Skeletal muscle tissue (tissue), 3 donors: ENCODE measurements at regions not wholly inside any gene's neighbourhood (a gene's known extent, or its start where the extent isn't known, plus 50 kb on each side); places are given as distances from the start of the nearest gene placed in this dataset.

Experiments
- H3K27ac ChIP-seq: one replicate; pipeline ENCODE4 v1.7.0; 2013; ENCODE audit warnings: mild to moderate bottlenecking, low read depth, low read length, inconsistent platforms
- H3K27me3 ChIP-seq, 3 donors: one replicate each; pipeline ENCODE4 v1.7.0; 2013; ENCODE audit warnings: low read length in 3 of 3; ENCODE audit not compliant: control insufficient read depth in 3 of 3, insufficient read depth in 3 of 3
- H3K36me3 ChIP-seq, 3 donors: one replicate each; pipeline ENCODE4 v1.7.0; 2013; ENCODE audit warnings: low read length in 3 of 3; ENCODE audit not compliant: control insufficient read depth in 3 of 3, insufficient read depth in 3 of 3
- H3K4me1 ChIP-seq, 3 donors: one replicate each; pipeline ENCODE4 v1.7.0; 2013; ENCODE audit warnings: low read length in 3 of 3, mild to moderate bottlenecking in 3 of 3; ENCODE audit not compliant: control insufficient read depth in 3 of 3, insufficient read depth in 3 of 3
- H3K4me3 ChIP-seq, 3 donors: one replicate each; pipeline ENCODE4 v1.7.0; 2013; ENCODE audit warnings: low read length in 3 of 3
- H3K9ac ChIP-seq, 3 donors: one replicate each; pipeline ENCODE4 v1.7.0; 2013; ENCODE audit warnings: low read length in 3 of 3, mild to moderate bottlenecking in 3 of 3, moderate library complexity in 2 of 3, low read depth in 1 of 3
- H3K9me3 ChIP-seq, 3 donors: one replicate each; pipeline ENCODE4 v1.7.0; 2013; ENCODE audit warnings: low read length in 3 of 3; ENCODE audit not compliant: control insufficient read depth in 3 of 3
- donor health status: Osteomylitis.

DNA sequence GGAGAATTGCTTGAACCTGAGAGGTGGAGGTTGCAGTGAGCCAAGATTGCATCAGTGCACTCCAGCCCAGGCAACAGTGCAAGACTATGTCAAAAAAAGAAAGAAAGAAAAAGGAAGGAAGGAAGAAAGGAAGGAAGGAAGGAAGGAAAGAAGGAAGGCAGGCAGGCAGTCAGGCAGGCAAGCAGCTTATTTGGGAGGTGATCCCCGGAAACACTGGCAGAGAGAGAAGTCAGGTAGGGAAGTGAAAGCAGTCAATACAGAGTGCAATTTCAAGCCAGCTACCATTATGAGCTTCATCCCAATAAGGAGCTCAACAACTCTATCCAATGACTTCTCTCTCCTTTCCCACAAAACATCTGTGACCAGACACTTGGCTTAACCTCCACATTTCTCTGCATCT lies 83.0 kb upstream of the TBC1D3K start:
- no peak overlapping the region for H3K9ac ChIP-seq
- H3K27ac ChIP-seq: no peak overlapping the region
- H3K36me3 ChIP-seq: no peaks in the 10 kb centered on the region
- H3K27me3 ChIP-seq: peaks cover 26 to 39% (median 33%) of the 10 kb centered on the region in 3 donors
- H3K4me1 ChIP-seq: peaks cover 0 to 4% (median 2%) of the 10 kb centered on the region in 3 donors
- no peak overlapping the region for H3K4me3 ChIP-seq
- H3K9me3 ChIP-seq: no peaks in the 10 kb centered on the region

DNA sequence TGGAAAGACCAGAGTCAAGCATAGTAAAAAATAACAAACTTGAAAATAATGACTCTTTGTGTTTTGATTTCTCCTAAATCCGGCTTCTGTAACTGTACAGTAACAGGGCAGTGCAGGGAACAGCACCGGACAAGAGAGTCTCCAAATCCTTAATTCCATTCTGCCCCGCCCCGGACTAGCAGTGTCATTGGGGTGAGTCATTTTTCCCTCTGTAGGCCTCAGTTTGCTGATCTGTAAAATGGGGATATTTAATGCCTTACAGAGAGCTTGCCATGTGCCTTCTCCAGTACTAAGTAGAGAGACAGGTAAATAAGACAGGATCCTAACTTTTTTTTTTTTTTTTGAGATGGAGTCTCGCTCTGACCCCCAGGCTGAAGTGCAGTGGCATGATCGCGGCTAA lies 83.6 kb upstream of the TBC1D3K start:
- Histone ChIP-seq H3K27me3 (peaks cover 26 to 35% (median 32%) of the 10 kb centered on the region in 3 donors), H3K27ac (no peak overlapping the region), H3K36me3 (no peaks in the 10 kb centered on the region), H3K9ac (no peak overlapping the region), H3K4me3 (no peak overlapping the region), H3K4me1 (peaks cover 0 to 4% (median 2%) of the 10 kb centered on the region in 3 donors), H3K9me3 (no peaks in the 10 kb centered on the region)

DNA sequence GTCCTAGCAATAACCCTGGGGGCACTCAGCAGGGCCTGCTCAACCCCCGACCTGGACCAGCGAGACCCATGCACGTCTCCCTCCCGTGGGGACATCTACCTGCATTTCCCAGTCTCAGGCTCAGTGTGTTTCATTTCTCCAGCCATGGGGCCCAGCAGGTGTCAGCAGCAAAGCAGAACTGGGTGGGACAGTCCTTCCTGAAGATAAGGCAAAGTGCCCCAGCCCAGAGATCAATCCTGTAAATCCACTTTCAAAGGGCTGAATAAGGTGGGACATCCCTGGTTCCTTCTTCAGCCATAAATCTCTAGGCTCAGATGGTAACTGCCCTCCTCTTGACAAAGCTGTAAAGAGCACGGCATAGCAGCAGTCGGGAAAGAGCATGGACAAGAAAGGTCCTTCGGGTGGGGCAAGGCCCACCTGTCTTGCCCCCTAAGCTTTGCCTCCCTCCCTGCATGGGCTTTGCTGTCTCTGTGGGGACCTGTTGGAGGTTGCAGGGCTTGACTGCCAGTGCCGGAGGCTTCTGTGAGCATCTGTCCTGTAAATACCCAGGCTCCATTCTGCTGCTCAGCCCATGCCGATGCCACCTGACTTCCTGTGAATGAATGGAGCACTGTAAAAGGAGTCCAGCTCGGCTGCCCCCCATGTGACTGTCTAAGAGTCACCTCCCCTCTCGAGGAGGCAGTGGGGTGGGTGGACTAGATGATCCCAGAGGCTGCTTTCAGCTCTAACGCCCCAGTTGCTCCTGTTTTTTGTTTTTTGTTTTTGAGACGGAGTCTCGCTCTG lies 84.8 kb upstream of the TBC1D3K start:
- H3K4me3 ChIP-seq: no peak overlapping the region
- H3K9ac ChIP-seq: no peak overlapping the region
- H3K27me3 ChIP-seq: peaks cover 23 to 29% (median 23%) of the 10 kb centered on the region in 3 donors
- no peaks in the 10 kb centered on the region for H3K9me3 ChIP-seq
- H3K27ac ChIP-seq: no peak overlapping the region
- H3K4me1 ChIP-seq: no peaks in the 10 kb centered on the region
- H3K36me3 ChIP-seq: no peaks in the 10 kb centered on the region

DNA sequence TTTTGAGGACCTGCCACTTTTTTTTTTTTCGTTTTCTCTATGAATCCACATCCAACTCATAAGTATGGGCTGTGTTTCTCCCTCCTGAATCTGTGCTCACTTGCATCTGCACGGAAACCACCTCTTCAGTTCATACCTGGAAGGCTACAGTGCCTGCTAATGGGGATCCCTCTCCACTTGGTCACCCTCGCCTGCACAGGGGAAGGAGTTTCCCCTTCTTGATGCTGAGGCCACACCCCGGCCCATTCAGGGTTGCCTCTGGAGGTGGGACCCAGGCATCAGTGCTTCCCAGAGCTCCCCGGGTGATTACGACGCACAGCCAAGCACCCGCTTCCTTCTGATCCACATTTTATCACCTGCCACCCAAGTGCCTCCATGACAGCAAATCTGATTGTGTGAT lies 85.9 kb upstream of the TBC1D3K start:
- peaks cover 17 to 25% (median 22%) of the 10 kb centered on the region in 3 donors for H3K27me3 ChIP-seq
- H3K27ac ChIP-seq: no peak overlapping the region
- H3K36me3 ChIP-seq: no peaks in the 10 kb centered on the region
- H3K9me3 ChIP-seq: no peaks in the 10 kb centered on the region
- H3K9ac ChIP-seq: no peak overlapping the region
- no peak overlapping the region for H3K4me3 ChIP-seq
- no peaks in the 10 kb centered on the region for H3K4me1 ChIP-seq

DNA sequence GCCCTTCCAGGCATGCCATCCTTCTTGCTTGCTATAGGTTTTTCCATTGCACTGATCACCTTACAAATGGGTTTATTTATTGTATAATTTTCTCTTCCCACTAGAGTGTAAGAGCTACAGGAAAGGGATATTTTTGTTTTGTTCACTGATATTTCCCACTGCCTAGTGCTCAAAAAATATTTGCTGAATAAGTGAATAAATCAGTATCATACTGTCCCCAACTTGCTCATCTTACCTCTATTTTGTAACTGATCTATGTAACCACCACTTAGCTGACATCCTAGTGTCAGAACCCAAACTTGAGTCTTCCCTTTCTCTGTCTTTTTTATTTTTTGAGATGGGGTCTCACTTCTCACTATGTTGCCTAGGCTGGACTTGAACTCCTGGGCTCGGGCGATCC lies 87.6 kb upstream of the TBC1D3K start:
- Histone ChIP-seq H3K9ac (no peak overlapping the region), H3K36me3 (no peaks in the 10 kb centered on the region), H3K27ac (no peak overlapping the region), H3K4me1 (no peaks in the 10 kb centered on the region), H3K9me3 (no peaks in the 10 kb centered on the region), H3K4me3 (no peak overlapping the region), H3K27me3 (peaks cover 18 to 22% (median 21%) of the 10 kb centered on the region in 3 donors)

DNA sequence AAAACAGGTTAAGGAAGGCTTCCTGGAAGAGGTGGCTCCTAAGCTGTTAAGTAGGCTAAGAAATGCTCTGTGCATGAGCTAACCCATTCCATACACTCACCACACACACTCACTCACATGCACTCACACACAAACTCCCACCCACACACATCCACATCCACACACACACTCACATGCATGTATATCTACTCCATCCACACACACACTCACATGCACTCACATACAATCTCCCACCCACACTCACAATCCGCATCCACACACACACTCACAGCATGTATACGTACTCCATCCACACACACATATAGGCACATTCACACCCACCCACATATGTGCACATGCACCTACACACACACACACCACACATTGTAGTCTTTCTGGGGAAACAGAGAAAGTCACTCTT lies 89.3 kb upstream of the HNF1B start:
- Histone ChIP-seq H3K4me1 (no peaks in the 10 kb centered on the region), H3K9me3 (no peaks in the 10 kb centered on the region), H3K9ac (no peak overlapping the region), H3K27me3 (peaks cover 15 to 20% (median 16%) of the 10 kb centered on the region in 3 donors), H3K4me3 (no peak overlapping the region), H3K36me3 (no peaks in the 10 kb centered on the region), H3K27ac (no peak overlapping the region)

DNA sequence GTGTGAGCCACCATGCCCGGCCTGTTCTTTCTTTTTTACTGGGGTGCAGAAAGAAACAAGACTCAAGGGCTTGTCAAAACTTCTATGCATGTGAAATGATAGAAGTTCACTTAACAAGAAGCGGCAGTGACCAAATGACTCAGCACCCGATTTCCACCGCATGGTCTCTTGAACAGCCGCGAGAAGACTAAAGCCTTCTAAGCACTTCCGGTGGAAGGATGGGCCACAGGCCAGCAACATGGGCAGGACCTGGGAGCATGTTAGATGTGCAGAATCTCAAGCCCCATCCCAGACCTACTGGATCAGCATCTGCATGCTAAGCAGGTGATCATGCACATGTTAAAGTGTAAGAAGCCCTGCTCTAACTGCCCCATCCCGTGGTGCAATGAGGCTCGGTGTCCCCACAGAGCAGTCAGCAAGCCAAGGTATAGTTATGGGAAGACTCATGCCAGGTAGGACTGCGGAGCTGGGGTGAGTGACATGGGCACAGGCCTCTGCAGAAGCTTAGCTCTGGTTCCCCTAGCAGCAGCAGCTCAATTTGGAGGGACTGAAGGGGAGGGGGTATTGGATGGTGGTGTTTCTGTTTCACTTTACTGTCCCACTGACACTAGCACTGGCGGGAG lies 88.5 kb upstream of the HNF1B start:
- H3K4me3 ChIP-seq: no peak overlapping the region
- H3K36me3 ChIP-seq: no peaks in the 10 kb centered on the region
- H3K9me3 ChIP-seq: no peaks in the 10 kb centered on the region
- peaks cover 7 to 12% (median 9%) of the 10 kb centered on the region in 3 donors for H3K27me3 ChIP-seq
- no peaks in the 10 kb centered on the region for H3K4me1 ChIP-seq
- no peak overlapping the region for H3K9ac ChIP-seq
- H3K27ac ChIP-seq: no peak overlapping the region

DNA sequence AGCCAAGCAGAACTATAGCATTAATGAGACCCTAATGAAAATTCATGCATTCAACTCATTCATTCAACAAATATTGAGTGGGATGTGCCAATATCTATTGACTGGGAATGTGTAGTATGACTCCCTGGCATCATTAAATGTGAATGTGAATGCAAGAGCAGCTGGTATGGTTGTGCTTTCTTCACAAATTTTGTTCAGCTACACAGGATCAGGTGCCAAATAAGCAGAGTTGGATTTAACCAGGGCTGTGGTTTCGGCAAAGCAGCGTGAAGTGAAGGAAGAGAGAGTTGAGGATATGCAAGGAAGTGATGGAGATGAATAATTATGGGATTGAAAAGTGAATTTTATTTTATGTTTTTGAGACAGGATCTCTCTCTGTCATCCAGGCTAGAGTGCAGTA lies 87.1 kb upstream of the HNF1B start:
- peaks cover 6 to 9% (median 8%) of the 10 kb centered on the region in 3 donors for H3K27me3 ChIP-seq
- H3K36me3 ChIP-seq: no peaks in the 10 kb centered on the region
- no peak overlapping the region for H3K9ac ChIP-seq
- no peak overlapping the region for H3K27ac ChIP-seq
- H3K4me3 ChIP-seq: no peak overlapping the region
- no peaks in the 10 kb centered on the region for H3K9me3 ChIP-seq
- H3K4me1 ChIP-seq: no peaks in the 10 kb centered on the region

DNA sequence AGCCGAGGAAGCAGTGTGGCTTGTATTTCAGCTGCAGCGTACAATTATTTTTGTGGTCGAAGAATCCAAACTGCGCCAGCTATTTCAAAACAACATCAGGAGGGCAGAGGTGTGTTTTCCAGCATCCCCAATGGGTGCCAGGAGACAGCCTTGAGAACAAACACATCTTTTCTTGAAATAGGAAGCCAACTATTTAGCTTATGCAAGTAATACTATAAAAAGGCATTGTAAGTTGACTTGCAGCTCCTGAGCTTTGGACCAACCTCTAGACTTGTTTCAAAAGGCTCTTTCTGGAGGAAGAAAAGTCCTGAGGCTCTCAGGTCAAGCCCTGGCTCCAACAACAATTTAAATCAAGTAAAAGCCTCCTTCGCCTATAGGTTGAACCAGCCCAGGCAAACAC lies 86.6 kb upstream of the HNF1B start:
- Histone ChIP-seq H3K9me3 (no peaks in the 10 kb centered on the region), H3K36me3 (no peaks in the 10 kb centered on the region), H3K9ac (no peak overlapping the region)

More for the DNA sequence above, 86.6 kb upstream of the HNF1B start:
- no peaks in the 10 kb centered on the region for H3K4me1 ChIP-seq
- no peak overlapping the region for H3K27ac ChIP-seq
- peaks cover 6 to 8% (median 8%) of the 10 kb centered on the region in 3 donors for H3K27me3 ChIP-seq
- no peak overlapping the region for H3K4me3 ChIP-seq
